NCI-H82 (cell line): ENCODE measurements at regions not wholly inside any gene's neighbourhood (a gene's known extent, or its start where the extent isn't known, plus 50 kb on each side); places are given as distances from the start of the nearest gene placed in this dataset.

ENCODE experiments used
- DNase-seq: peaks from one replicate; lab custom pipeline; 2025; lab: John Stamatoyannopoulos, UW

GRCh38 chr11:95485115-95485900 lies 254.3 kb upstream of the SESN3 start:
- DNase-seq, result no peak

GRCh38 chr11:95483339-95483738 lies 252.3 kb upstream of the SESN3 start:
- no peak for DNase-seq

GRCh38 chr11:95478003-95478402 lies 247.0 kb upstream of the SESN3 start:
- DNase-seq, result no peak

GRCh38 chr11:95469258-95469657 lies 238.3 kb upstream of the SESN3 start:
- no peak for DNase-seq

GRCh38 chr11:95466416-95466815 lies 235.4 kb upstream of the SESN3 start:
- DNase-seq, result no peak

GRCh38 chr11:95465887-95466286 lies 234.9 kb upstream of the SESN3 start:
- DNase-seq, result no peak

GRCh38 chr11:95461858-95462257 lies 230.9 kb upstream of the SESN3 start:
- no peak for DNase-seq

GRCh38 chr11:95461348-95461747 lies 230.3 kb upstream of the SESN3 start:
- DNase-seq, result no peak

- peak; percentile 30 for DNase-seq
Observed at GRCh38 chr11:95459291-95460042, 228.5 kb upstream of the SESN3 start.

GRCh38 chr11:95456714-95457491 lies 225.9 kb upstream of the SESN3 start:
- DNase-seq, result no peak

GRCh38 chr11:95455228-95455970 lies 224.4 kb upstream of the SESN3 start:
- no peak for DNase-seq

- peak; percentile 46 for DNase-seq
Observed at GRCh38 chr11:95453616-95454171, 222.7 kb upstream of the SESN3 start.

- no peak for DNase-seq
Observed at GRCh38 chr11:95451682-95452081, 220.7 kb upstream of the SESN3 start.

- no peak for DNase-seq
Observed at GRCh38 chr11:95451261-95451660, 220.3 kb upstream of the SESN3 start.

- no peak for DNase-seq
Observed at GRCh38 chr11:95450547-95451123, 219.6 kb upstream of the SESN3 start.

- DNase-seq, result no peak
Observed at GRCh38 chr11:95445746-95446333, 214.8 kb upstream of the SESN3 start.

GRCh38 chr11:95444309-95445241 lies 213.6 kb upstream of the SESN3 start:
- no peak for DNase-seq

- no peak for DNase-seq
Observed at GRCh38 chr11:95443386-95443785, 212.4 kb upstream of the SESN3 start.

GRCh38 chr11:95442531-95443050 lies 211.6 kb upstream of the SESN3 start:
- DNase-seq, result peak; percentile 92
